Iris pigment epithelial cell (primary cell): ENCODE measurements at regions not wholly inside any gene's neighbourhood (a gene's known extent, or its start where the extent isn't known, plus 50 kb on each side); places are given as distances from the start of the nearest gene placed in this dataset.

Experiments used
- DNase-seq: peaks from one replicate; pipeline ENCODE4 v3.0.0-alpha.2; 2011; ENCODE audit warnings: low read depth

DNA sequence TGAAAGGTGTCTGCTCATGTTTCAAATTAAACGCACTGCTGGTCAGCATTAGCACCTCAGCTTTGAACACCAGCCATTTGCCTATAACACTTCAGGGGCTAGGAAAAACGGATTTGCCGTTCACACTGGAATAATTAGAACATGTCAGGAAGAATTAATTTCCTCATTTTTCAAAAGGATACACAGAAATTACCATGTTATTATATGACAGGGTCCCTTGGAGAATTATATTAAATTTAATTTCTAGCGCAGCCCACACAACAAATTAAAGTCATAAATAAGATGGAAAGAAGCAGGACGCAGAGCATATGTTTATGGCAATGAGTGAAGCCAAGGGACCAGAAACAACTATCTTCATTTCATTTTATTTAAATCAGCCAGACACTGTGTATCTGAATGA is 83.8 kb upstream of the SOX6 start:
- no peak for DNase-seq

GRCh38 chr11:16434036-16434435 is 77.7 kb upstream of the SOX6 start:
- no peak for DNase-seq

- no peak for DNase-seq
Measured at GRCh38 chr11:16430674-16431073, 74.3 kb upstream of the SOX6 start.

GRCh38 chr11:16421826-16422225 is 65.5 kb upstream of the SOX6 start:
- no peak for DNase-seq

DNA sequence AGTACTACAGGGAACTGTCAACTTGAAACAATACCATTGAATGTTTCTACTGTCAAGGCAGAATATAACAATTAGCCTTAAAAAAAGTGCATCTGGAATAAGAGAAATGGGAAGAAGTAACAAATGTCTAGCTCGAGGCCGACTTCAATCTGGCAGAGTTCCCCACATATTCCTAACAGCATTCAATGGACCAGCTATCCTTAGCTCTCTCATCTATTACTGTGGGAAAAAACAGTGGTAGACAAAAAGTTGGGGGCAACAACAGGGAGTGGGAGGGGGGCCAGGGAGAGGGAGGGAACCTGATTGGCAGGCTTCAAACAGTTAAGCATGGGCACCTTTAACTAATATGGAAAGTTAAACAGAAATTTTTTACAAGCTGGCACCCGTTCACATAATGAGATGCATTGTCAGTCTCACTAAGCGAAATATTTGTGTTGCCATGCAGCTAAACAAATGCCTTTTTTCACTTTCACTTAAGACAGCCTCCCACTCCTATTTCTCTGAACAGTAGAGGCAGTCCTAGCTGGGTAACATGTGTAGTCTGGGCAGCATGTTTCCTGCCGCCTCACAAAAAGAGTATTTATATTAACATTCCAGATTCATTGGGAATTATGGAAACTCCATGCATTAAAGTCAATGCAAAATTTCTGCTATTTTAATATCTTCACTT is 62.2 kb upstream of the SOX6 start:
- no peak for DNase-seq

DNA sequence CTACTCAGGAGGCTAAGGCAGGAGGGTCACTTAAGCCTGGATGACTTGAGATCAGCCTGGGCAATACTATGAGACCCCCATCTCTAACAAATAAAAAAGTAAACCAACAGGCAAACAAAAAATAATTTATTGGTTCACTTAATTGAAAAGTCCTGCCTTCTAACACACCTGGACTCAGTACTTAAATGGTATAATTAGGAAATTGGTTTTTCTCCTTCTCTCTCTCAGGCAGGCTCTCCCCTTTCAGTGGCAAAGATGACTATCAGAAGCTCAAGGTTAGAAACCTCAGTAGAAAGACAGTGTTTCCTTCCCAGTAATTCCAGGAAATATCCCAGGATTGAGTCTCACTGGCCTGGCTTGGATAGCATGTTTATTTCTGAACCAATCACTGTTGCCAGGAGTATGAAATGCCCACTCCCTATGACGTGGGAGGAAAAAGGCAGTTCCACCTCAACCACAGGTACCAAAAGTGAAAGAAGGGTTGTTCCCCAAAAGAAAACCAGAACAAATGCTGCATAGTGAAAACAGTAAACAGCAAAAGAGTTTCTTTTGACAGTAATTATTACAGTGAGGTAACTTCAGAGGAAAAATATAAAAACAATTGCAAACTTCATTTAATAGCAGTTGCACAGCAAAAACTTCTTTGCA is 56.3 kb upstream of the SOX6 start:
- no peak for DNase-seq

DNA sequence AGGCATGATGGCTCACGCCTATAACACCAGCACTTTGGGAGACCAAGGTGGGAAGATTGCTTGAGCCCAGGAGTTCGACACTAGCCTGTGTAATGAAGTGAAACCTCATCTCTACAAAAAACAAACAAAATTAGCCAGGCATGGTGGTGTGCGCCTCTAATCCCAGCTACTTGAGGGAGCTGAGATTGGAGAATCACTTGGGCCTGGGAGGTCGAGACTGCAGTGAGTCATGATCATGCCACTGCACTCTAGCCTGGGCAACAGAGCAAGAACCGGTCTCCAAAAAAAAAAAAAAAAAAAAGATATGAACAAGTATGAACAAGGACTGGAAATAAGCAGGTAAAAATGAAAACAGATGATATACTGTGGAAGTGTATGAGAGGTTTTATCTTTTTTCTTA is 54.1 kb upstream of the SOX6 start:
- no peak for DNase-seq

- no peak for DNase-seq
Measured at GRCh38 chr11:16408619-16409018, 52.3 kb upstream of the SOX6 start.

GRCh38 chr11:16406226-16406625 is 49.9 kb upstream of the SOX6 start:
- DNase-seq: no peak
